ENCODE measurements at regions not wholly inside any gene's neighbourhood (a gene's known extent, or its start where the extent isn't known, plus 50 kb on each side); places are given as distances from the start of the nearest gene placed in this dataset.

- H3K36me3 ChIP-seq = no peaks in the 10 kb centered on the region
- no peak overlapping the region for H3K4me3 ChIP-seq
- no peaks in the 10 kb centered on the region for H3K9me3 ChIP-seq
- H3K27me3 ChIP-seq = no peaks in the 10 kb centered on the region
- intact Hi-C loops (cut with DNase I) = no loop called here
- TF ChIP-seq POLR2A (IDR thresholded peaks at IDR 0.05) = no peak
- TF ChIP-seq, protein P1, sequence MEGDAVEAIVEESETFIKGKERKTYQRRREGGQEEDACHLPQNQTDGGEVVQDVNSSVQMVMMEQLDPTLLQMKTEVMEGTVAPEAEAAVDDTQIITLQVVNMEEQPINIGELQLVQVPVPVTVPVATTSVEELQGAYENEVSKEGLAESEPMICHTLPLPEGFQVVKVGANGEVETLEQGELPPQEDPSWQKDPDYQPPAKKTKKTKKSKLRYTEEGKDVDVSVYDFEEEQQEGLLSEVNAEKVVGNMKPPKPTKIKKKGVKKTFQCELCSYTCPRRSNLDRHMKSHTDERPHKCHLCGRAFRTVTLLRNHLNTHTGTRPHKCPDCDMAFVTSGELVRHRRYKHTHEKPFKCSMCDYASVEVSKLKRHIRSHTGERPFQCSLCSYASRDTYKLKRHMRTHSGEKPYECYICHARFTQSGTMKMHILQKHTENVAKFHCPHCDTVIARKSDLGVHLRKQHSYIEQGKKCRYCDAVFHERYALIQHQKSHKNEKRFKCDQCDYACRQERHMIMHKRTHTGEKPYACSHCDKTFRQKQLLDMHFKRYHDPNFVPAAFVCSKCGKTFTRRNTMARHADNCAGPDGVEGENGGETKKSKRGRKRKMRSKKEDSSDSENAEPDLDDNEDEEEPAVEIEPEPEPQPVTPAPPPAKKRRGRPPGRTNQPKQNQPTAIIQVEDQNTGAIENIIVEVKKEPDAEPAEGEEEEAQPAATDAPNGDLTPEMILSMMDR (IDR thresholded peaks at IDR 0.05) = no peak
- H3K27ac ChIP-seq = no peak overlapping the region
- DNase-seq (no peak), ATAC-seq (no peak)
- 75 to 96% (median 84%) methylated on average over 2 of the region's 2 CpGs for WGBS, 4 donors
- no peaks in the 10 kb centered on the region for H3K4me1 ChIP-seq
Measured at GRCh38 chr13:60887711-60888110, 490.7 kb downstream of the TDRD3 start.

- no peaks in the 10 kb centered on the region for H3K36me3 ChIP-seq
- DNase-seq (no peak), ATAC-seq (no peak)
- no peak overlapping the region for H3K27ac ChIP-seq
- no peak overlapping the region for H3K4me3 ChIP-seq
- no peaks in the 10 kb centered on the region for H3K4me1 ChIP-seq
- intact Hi-C loops (cut with DNase I) = loop anchor here in 1 of 10 donors (2.0 kb wide), 1 partner anchor 19 kb away; no protein-coding TSS in a partner anchor
- no peak for TF ChIP-seq POLR2A (IDR thresholded peaks at IDR 0.05)
- TF ChIP-seq, protein P1 (IDR thresholded peaks at IDR 0.05) = no peak
- 48 to 85% (median 59%) methylated on average over 1 of the region's 1 CpG for WGBS, 4 donors
- no peaks in the 10 kb centered on the region for H3K27me3 ChIP-seq
- H3K9me3 ChIP-seq = no peaks in the 10 kb centered on the region
Measured at GRCh38 chr13:60881507-60881906, 484.5 kb downstream of the TDRD3 start.

- intact Hi-C loops (cut with DNase I) = no loop called here
- 65 to 80% (median 71%) methylated on average over 2 of the region's 2 CpGs for WGBS, 4 donors
- H3K36me3 ChIP-seq = no peaks in the 10 kb centered on the region
- no peak overlapping the region for H3K4me3 ChIP-seq
- H3K9me3 ChIP-seq = peaks cover 0 to 8% (median 0%) of the 10 kb centered on the region in 12 donors
- H3K27ac ChIP-seq = no peak overlapping the region
- ATAC-seq = no peak
- H3K27me3 ChIP-seq = no peaks in the 10 kb centered on the region
- no peaks in the 10 kb centered on the region for H3K4me1 ChIP-seq
- TF ChIP-seq POLR2A (IDR thresholded peaks at IDR 0.05) = no peak
- TF ChIP-seq, protein P1 (IDR thresholded peaks at IDR 0.05) = no peak
- DNase-seq = no peak
Measured at GRCh38 chr13:60873116-60873515, 476.1 kb downstream of the TDRD3 start.

DNA sequence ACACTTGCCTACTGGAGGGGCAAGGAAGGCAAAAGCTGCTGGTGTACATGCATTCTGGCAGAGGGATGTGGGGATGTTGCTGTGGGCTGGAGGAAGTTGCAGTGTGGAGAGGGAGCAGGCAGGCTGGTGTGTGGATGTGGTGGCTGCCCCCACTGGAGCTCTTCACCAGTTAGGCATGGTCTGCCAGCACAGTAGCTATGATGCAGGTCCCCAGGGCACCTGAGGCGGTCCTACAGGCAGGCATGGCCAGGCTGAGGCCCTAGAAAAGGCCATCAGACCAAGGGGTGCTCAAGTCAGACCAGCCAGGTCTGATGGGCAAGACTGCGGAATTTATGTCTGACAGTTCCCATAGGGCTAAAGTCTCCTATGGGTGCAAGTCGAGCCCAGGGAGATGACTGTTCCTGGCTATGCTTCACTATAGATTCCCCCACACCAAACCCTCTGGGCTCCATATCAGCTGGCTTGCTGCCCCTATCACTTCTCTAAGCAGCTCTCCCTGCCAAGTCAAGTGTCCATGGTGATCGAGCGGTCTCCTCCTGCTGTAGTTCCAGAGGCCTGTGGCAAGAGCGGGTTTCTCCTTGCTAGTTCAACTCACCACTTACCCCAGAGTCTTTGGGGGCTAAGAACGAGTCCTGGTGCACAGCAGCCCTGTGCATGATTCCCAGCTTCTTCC, 473.1 kb downstream of the TDRD3 start:
- H3K27ac ChIP-seq = no peak overlapping the region
- no peaks in the 10 kb centered on the region for H3K27me3 ChIP-seq
- H3K36me3 ChIP-seq = no peaks in the 10 kb centered on the region
- WGBS, 4 donors = 54 to 69% (median 68%) methylated on average over 6 to 7 of the region's 7 CpGs
- H3K4me1 ChIP-seq = no peaks in the 10 kb centered on the region
- H3K9me3 ChIP-seq = peaks cover 0 to 20% (median 7%) of the 10 kb centered on the region in 12 donors
- DNase-seq (peak in 2 of 5 donors; percentile 28 to 30), ATAC-seq (peak in 1 of 4 donors; percentile 44)
- TF ChIP-seq, protein P1 (IDR thresholded peaks at IDR 0.05) = no peak
- no peak for TF ChIP-seq POLR2A (IDR thresholded peaks at IDR 0.05)
- intact Hi-C loops (cut with DNase I) = no loop called here
- H3K4me3 ChIP-seq = no peak overlapping the region

All from heart left ventricle (tissue), 16 donors.